GM12874 (cell line): ENCODE measurements at regions not wholly inside any gene's neighbourhood (a gene's known extent, or its start where the extent isn't known, plus 50 kb on each side); places are given as distances from the start of the nearest gene placed in this dataset.

Source experiments
- TF ChIP-seq, protein P1 (sequence below): IDR thresholded peaks from 2 replicates; pipeline ENCODE4 v1.5.1; 2011; ENCODE audit warnings: low read depth, mild to moderate bottlenecking, control low read depth, low read length, moderate library complexity; ENCODE audit not compliant: insufficient read depth

DNA sequence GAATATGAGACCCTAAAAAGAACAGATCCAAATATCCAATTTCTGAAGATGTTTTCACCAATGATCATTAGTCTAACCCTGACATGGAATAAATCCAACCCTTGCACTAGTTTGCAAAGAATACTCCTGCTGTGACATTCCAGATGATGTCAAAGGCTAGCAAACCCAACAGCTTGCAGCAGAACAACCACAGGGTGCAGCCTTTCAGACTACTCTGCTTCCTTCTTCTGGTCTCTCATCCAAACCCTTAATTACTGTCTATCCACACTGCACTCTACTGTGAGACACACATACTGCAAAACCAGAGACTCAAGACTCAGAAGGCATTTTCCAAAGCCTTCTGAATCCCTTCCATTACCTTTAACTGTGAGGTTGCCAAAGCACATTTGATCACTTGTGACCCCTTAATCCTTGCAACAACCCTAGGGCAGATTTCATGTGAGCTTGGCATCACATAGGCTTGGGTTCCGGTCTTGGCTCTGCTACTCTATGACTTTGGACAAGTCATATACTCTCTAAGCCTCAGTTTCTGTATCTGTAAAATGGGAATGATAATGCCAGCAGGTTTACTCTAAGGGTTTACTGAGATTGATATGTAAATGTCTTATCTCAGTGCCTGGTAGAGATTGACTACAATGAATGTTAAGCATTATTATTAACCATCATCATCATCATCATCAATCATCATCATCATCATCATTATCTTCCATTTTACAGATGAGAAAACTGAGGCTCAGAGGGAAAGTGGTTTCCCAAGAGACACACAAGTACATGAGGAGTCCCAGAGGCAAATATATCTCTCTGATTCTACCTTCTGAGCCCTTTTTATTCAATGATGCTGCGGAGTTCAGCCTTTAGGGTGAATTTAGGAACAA is 94.5 kb downstream of the SYF2 start:
- TF ChIP-seq, protein P1, sequence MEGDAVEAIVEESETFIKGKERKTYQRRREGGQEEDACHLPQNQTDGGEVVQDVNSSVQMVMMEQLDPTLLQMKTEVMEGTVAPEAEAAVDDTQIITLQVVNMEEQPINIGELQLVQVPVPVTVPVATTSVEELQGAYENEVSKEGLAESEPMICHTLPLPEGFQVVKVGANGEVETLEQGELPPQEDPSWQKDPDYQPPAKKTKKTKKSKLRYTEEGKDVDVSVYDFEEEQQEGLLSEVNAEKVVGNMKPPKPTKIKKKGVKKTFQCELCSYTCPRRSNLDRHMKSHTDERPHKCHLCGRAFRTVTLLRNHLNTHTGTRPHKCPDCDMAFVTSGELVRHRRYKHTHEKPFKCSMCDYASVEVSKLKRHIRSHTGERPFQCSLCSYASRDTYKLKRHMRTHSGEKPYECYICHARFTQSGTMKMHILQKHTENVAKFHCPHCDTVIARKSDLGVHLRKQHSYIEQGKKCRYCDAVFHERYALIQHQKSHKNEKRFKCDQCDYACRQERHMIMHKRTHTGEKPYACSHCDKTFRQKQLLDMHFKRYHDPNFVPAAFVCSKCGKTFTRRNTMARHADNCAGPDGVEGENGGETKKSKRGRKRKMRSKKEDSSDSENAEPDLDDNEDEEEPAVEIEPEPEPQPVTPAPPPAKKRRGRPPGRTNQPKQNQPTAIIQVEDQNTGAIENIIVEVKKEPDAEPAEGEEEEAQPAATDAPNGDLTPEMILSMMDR = no peak

DNA sequence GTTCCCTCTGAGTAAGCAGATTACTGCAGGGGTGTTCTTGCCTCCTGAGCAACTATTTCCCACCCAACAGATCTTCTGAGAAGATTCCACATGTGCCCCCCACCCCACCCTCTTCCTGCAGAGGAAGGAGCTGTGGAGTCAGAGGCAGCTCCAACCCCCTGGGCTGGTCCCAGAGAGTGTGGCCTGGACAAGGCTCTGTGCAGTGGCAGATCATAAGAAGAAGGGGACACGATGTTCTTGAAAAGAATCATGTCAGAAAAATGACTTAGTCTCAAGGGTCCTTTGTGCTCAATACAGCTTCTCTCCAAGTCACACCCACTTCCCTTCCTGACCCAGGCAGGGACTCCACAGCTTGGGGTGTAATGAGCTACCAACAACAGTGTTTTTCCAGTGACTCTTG is 95.2 kb downstream of the SYF2 start:
- TF ChIP-seq, protein P1 = no peak

DNA sequence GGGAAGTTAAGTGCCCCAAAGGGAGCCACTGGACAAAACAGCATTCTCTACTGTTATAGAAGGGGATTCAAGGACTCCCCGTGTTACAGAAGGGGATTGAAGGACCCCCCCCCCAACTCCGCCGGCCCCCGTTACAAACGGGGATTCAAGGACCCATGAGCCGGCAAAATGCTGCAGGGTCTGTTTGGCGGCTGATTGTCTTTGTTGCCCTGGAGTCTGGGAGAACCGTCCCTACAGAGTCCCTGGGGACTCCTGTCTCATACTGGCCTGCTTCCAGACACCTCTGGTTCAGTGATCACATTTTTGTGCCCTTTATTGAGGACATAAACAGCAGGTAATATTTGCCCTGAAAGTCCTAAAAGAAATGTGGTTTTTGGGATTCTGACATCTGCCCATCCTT is 96.4 kb downstream of the SYF2 start:
- TF ChIP-seq, protein P1 = no peak

DNA sequence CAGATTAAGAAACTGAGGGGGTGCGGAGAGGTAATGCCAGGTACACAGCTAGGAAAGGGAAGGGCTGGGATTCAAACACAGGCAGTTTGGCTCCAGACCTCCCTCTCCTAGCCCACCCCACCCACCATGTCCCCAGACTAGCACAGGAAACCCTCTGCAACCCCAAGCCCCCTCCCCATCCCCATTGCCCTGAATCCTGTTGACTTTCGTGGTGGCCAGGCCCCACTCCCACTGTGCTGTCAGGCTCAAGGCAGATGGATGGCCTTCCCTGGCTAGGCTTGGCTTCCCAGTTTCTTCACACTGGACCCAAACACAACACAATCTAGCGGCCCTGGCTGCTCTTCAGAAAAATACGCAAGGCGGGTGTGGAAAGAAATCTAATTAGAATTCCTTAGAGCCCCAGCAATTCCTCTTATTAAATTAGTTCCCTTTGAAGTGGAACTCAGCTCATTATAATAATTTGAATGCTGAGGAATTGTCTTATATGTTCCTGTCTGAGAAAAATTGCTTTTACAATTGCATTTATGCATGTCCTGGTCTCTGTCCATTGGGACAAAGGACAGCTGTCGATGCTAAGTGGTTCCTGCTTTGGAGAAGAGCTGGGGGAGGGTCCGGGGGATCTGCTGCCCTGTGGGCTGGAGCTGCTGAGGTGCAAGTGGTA is 97.4 kb downstream of the SYF2 start:
- TF ChIP-seq, protein P1 = no peak

DNA sequence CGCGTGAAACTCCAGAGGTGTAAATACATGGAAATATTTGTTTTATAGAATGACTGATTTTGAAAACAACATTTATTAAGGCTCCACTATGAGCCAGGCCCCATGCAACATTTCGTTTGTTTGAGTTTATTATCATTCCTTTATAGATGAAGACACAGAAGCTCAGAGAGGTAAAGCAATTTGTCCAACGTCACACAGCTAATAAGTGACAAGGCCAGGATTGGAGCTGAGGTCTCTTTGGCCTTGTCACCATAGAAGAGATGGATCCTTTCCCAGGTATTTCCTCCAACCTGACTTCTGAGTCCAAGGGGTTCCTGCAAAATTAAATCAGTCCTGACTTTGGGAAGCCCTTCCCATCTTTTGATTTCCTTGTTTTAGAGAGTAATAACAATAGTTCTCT is 98.0 kb downstream of the SYF2 start:
- TF ChIP-seq, protein P1 = no peak

DNA sequence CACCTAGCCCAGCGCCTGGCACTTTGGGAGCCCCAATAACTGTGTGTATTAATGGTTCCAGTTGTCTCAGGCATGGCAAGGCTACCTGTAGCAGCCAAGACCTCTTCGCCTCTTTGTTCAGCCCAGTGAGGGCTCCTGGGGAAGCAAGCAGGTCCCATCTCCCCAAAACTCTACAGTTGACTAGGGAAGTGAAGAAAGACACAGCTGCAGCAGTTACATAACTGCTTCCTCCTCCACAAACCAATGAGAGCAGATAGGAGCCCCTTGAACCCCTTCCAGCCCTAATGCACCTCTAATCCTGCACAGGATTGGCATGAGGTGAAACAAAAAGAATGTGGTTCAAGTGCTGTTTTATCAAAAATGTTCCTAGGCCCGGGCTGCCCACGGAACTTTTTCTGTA is 100.5 kb downstream of the SYF2 start:
- TF ChIP-seq, protein P1 = no peak

DNA sequence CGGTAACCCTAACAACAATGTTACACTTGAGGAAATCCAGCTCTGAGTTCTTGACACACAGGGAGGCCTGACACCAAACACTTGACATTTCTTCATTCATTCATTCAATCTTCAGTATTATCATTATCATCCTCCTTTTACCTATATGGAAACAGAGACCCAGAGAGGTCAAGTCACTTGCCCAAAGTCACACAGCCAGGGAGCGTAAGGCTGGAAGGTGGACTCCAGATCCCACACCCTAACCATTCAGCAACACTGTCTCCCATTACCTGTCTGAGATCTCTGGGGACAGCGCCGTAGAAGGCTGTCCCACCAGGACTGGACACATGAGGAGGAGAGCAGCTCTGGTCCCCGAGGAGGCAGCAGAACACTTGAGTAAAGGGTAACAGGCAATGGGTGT is 101.4 kb downstream of the SYF2 start:
- TF ChIP-seq, protein P1 = no peak
